Endothelial cell of umbilical vein (primary cell): ENCODE measurements at regions not wholly inside any gene's neighbourhood (a gene's known extent, or its start where the extent isn't known, plus 50 kb on each side); places are given as distances from the start of the nearest gene placed in this dataset.

ENCODE experiments used
- BruUV-seq: library from RNA; stranded (reverse); fragments of 400-500 nt; replicated peaks from 2 replicates; lab custom pipeline; 2021; lab: Mats Ljungman, UMichigan
- CTCF ChIA-PET: fragments of 300-600, 350-600 bp; sonication (Branson Sonifier 250); formaldehyde crosslinking; loops from one replicate; lab custom pipeline; 2021; ENCODE audit warnings: antibody characterized with exemption, inconsistent platforms; lab: Charles Lee
- POLR2A ChIA-PET: fragments of 300-600, 350-600 bp; sonication (Branson Sonifier 250); formaldehyde crosslinking; loops from one replicate; lab custom pipeline; 2021; ENCODE audit warnings: antibody characterized with exemption, inconsistent platforms; lab: Charles Lee
- DNase-seq: peaks from one replicate; pipeline ENCODE4 v3.0.0-alpha.2; 2011; ENCODE audit warnings: low read depth, low spot score
- FAIRE-seq: peaks from 2 replicates; lab custom pipeline; 2011; peaks lifted over from hg19 to GRCh38; lab: Jason Lieb, UNC
- H2AFZ ChIP-seq: 2 replicates; pipeline ENCODE4 v1.6.0; 2012; ENCODE audit warnings: low read depth, low read length, control low read depth, inconsistent platforms
- H3K27ac ChIP-seq: 2 replicates; pipeline ENCODE4 v1.5.1; 2011; ENCODE audit warnings: low read depth, mild to moderate bottlenecking, control low read depth, low read length, moderate library complexity; ENCODE audit not compliant: insufficient read depth
- H3K27me3 ChIP-seq, 2 experiments: 2 replicates each; pipeline versions ENCODE4 v1.6.0 to v1.6.1; 2011; ENCODE audit warnings: low read length in 2 of 2, mixed read lengths in 1 of 2; ENCODE audit not compliant: control insufficient read depth in 2 of 2, insufficient read depth in 2 of 2
- H3K36me3 ChIP-seq, 2 experiments: 2 replicates in 1 of 2; 3 replicates in 1 of 2; pipeline ENCODE4 v1.5.1; 2011; ENCODE audit warnings: low read length in 2 of 2, mild to moderate bottlenecking in 1 of 2, moderate library complexity in 1 of 2; ENCODE audit not compliant: control insufficient read depth in 2 of 2, insufficient read depth in 2 of 2; ENCODE audit errors: extremely low read depth in 1 of 2
- H3K4me1 ChIP-seq: 3 replicates; pipeline ENCODE4 v1.5.1; 2011; ENCODE audit warnings: mild to moderate bottlenecking, low read length; ENCODE audit not compliant: control insufficient read depth, insufficient read depth; ENCODE audit errors: extremely low read depth
- H3K4me2 ChIP-seq: 2 replicates; pipeline ENCODE4 v1.6.1; 2011; ENCODE audit warnings: low read length, control low read depth, mixed read lengths; ENCODE audit not compliant: insufficient read depth
- H3K4me3 ChIP-seq, 3 experiments: fragments of 200-600 bp in 1 of 3; sonication (generic), shearing (Covaris generic) in 1 of 3; replicated peaks in 1 of 3; 2 replicates each; pipeline ENCODE4 v1.5.1; 2011 to 2016; ENCODE audit warnings: control low read depth in 3 of 3, low read length in 3 of 3, mild to moderate bottlenecking in 2 of 3, inconsistent platforms in 1 of 3, low read depth in 1 of 3, moderate library complexity in 1 of 3; ENCODE audit not compliant: insufficient read depth in 1 of 3
- H3K79me2 ChIP-seq: 2 replicates; pipeline ENCODE4 v1.6.0; 2012; ENCODE audit warnings: low read length, inconsistent platforms; ENCODE audit not compliant: control insufficient read depth, insufficient read depth
- H3K9ac ChIP-seq: replicated peaks from 2 replicates; pipeline ENCODE3; 2011; ENCODE audit warnings: low read length, control low read depth; ENCODE audit not compliant: insufficient read depth; ENCODE audit errors: extremely low read depth
- H3K9me1 ChIP-seq: replicated peaks from 3 replicates; pipeline ENCODE4 v1.6.0; 2011; ENCODE audit warnings: mild to moderate bottlenecking, low read length; ENCODE audit not compliant: control insufficient read depth, insufficient read depth; ENCODE audit errors: extremely low read depth
- H3K9me3 ChIP-seq: replicated peaks from 2 replicates; pipeline ENCODE4 v1.5.1; 2012; ENCODE audit warnings: low read length, inconsistent platforms; ENCODE audit not compliant: control insufficient read depth, insufficient read depth
- H4K20me1 ChIP-seq: replicated peaks from 2 replicates; pipeline ENCODE3; 2011; ENCODE audit warnings: mild to moderate bottlenecking, low read length; ENCODE audit not compliant: control insufficient read depth, insufficient read depth; ENCODE audit errors: extremely low read depth
- EZH2 ChIP-seq: IDR thresholded peaks from 2 replicates; pipeline ENCODE4 v1.6.1; 2012; ENCODE audit warnings: borderline replicate concordance, low read depth, mild to moderate bottlenecking, moderate library complexity, low read length, inconsistent platforms; ENCODE audit not compliant: severe bottlenecking
- FOS ChIP-seq: IDR thresholded peaks from 2 replicates; pipeline ENCODE4 v1.6.1; 2011; ENCODE audit warnings: mild to moderate bottlenecking, low read length, moderate library complexity, borderline replicate concordance; ENCODE audit not compliant: insufficient read depth
- GATA2 ChIP-seq: IDR thresholded peaks from 2 replicates; pipeline ENCODE4 v1.7.0; 2011; ENCODE audit warnings: low read depth, mild to moderate bottlenecking, moderate library complexity, mixed read lengths, low read length; ENCODE audit not compliant: insufficient read length, insufficient read depth
- JUN ChIP-seq: IDR thresholded peaks from 2 replicates; pipeline ENCODE4 v1.6.1; 2011; ENCODE audit warnings: borderline replicate concordance, low read depth; ENCODE audit not compliant: insufficient read length, insufficient read depth
- MAX ChIP-seq: IDR thresholded peaks from 2 replicates; pipeline ENCODE4 v1.6.1; 2011; ENCODE audit not compliant: insufficient read depth, insufficient read length
- MYC ChIP-seq: IDR thresholded peaks from one replicate; pipeline ENCODE4 v1.6.1; 2011; ENCODE audit warnings: mild to moderate bottlenecking, low read depth, low read length
- POLR2A ChIP-seq: IDR thresholded peaks from 2 replicates; pipeline ENCODE4 v1.6.1; 2012; ENCODE audit warnings: low read depth, mild to moderate bottlenecking, control low read depth, low read length
- POLR2AphosphoS5 ChIP-seq: IDR thresholded peaks from 2 replicates; pipeline ENCODE4 v1.6.1; 2012; ENCODE audit warnings: low read depth, mild to moderate bottlenecking, control low read depth, low read length, moderate library complexity; ENCODE audit not compliant: insufficient read depth
- dilution Hi-C: fragments of 300-500 bp; cut with MboI; formaldehyde crosslinking; loops from one replicate; pipeline ENCODE4 v1.15.0; 2019; ENCODE audit warnings: low sequenced_read_pairs; ENCODE audit not compliant: extremely low pct_ligation_motif_present
- intact Hi-C: fragments of 100-400 bp; cut with micrococcal nuclease; formaldehyde crosslinking; loops from one replicate; pipeline ENCODE4 v1.10.0; 2022

GRCh38 chr13:111409413-111409812 lies 89.0 kb downstream of the TEX29 start:
- Histone ChIP-seq H2AFZ (no peak overlapping the region), H3K9me1 (no peaks in the 10 kb centered on the region), H3K4me2 (no peak overlapping the region), H3K9ac (no peak overlapping the region), H4K20me1 (no peaks in the 10 kb centered on the region), H3K36me3 (no peaks in the 10 kb centered on the region), H3K4me1 (no peaks in the 10 kb centered on the region), H3K4me3 (no peak overlapping the region), H3K9me3 (no peaks in the 10 kb centered on the region), H3K27ac (no peak overlapping the region), H3K79me2 (no peaks in the 10 kb centered on the region), H3K27me3 (peaks cover 1 to 2% of the 10 kb centered on the region in 2 experiments)
- ChIA-PET POLR2A (no interaction called here), CTCF (no interaction called here)
- intact Hi-C loops = no loop called here
- dilution Hi-C loops = no loop called here
- no peak for TF ChIP-seq MYC
- no peak for TF ChIP-seq FOS
- TF ChIP-seq POLR2AphosphoS5 = no peak
- TF ChIP-seq POLR2A = no peak
- no peak for TF ChIP-seq GATA2
- TF ChIP-seq MAX = no peak
- TF ChIP-seq JUN = no peak
- FAIRE-seq (no peak), DNase-seq (no peak)
- no TSS peak for BruUV-seq

GRCh38 chr13:111410232-111411021 lies 90.0 kb downstream of the TEX29 start:
- ChIA-PET CTCF (no interaction called here), POLR2A (no interaction called here)
- Histone ChIP-seq H3K9ac (no peak overlapping the region), H4K20me1 (no peaks in the 10 kb centered on the region), H3K79me2 (no peaks in the 10 kb centered on the region), H3K9me1 (no peaks in the 10 kb centered on the region), H3K4me3 (no peak overlapping the region), H2AFZ (no peak overlapping the region), H3K27me3 (peaks cover 1 to 2% of the 10 kb centered on the region in 2 experiments), H3K27ac (no peak overlapping the region), H3K4me2 (no peak overlapping the region), H3K9me3 (no peaks in the 10 kb centered on the region), H3K36me3 (no peaks in the 10 kb centered on the region), H3K4me1 (no peaks in the 10 kb centered on the region)
- intact Hi-C loops = no loop called here
- no peak for FAIRE-seq
- dilution Hi-C loops = no loop called here
- no peak for DNase-seq
- no TSS peak for BruUV-seq
- TF ChIP-seq GATA2 = no peak
- no peak for TF ChIP-seq POLR2AphosphoS5
- TF ChIP-seq EZH2 = no peak
